Chondrocyte (in vitro differentiated cells): ENCODE measurements at regions not wholly inside any gene's neighbourhood (a gene's known extent, or its start where the extent isn't known, plus 50 kb on each side); places are given as distances from the start of the nearest gene placed in this dataset.
"Not testable (repeated sequence)": the region's sequence is repeated elsewhere in the genome, so short reads cannot be mapped to it uniquely, and the experiment has no call there.

ENCODE experiments used
- DNase-seq: peaks from one replicate; pipeline ENCODE4 v3.0.0; 2021; ENCODE audit warnings: mixed read lengths, low spot score
- H3K27ac Mint-ChIP-seq: one replicate; pipeline ENCODE4 v1.8.0; 2021; ENCODE audit warnings: mild to moderate bottlenecking, moderate library complexity, mixed read lengths; ENCODE audit not compliant: unreplicated experiment
- H3K27me3 Mint-ChIP-seq: 2 replicates; pipeline ENCODE4 v1.8.0; 2021; ENCODE audit warnings: low read depth, mixed read lengths
- H3K36me3 Mint-ChIP-seq: 2 replicates; pipeline ENCODE4 v1.8.0; 2021; ENCODE audit warnings: low read depth, mixed read lengths
- H3K4me1 Mint-ChIP-seq: 2 replicates; pipeline ENCODE4 v1.8.0; 2021; ENCODE audit warnings: low read depth, mild to moderate bottlenecking, mixed read lengths
- H3K4me3 Mint-ChIP-seq: one replicate; pipeline ENCODE4 v1.8.0; 2021; ENCODE audit warnings: mild to moderate bottlenecking, moderate library complexity, mixed read lengths; ENCODE audit not compliant: unreplicated experiment
- H3K9me3 Mint-ChIP-seq: 2 replicates; pipeline ENCODE4 v1.8.0; 2021; ENCODE audit warnings: low read depth, mixed read lengths
- CTCF ChIP-seq: fragments of 200-600 bp; sonication (generic); IDR thresholded peaks from 2 replicates; pipeline ENCODE4 v1.5.0; 2021; ENCODE audit warnings: antibody characterized with exemption, mild to moderate bottlenecking, moderate library complexity

- H3K27me3 Mint-ChIP-seq, H3K36me3 Mint-ChIP-seq, H3K9me3 Mint-ChIP-seq, H3K4me3 Mint-ChIP-seq, DNase-seq: not testable (repeated sequence)
- Mint-ChIP-seq H3K27ac (peak overlapping the region; percentile 74), H3K4me1 (peaks cover 16% of the 10 kb centered on the region)
Observed at GRCh38 chr1:120941066-120941465, 51.5 kb downstream of the PPIAL4A start.

- not testable (repeated sequence) for H3K27me3 Mint-ChIP-seq, H3K36me3 Mint-ChIP-seq, H3K9me3 Mint-ChIP-seq, DNase-seq
- Mint-ChIP-seq H3K4me1 (peaks cover 16% of the 10 kb centered on the region), H3K4me3 (peak overlapping the region; percentile 86), H3K27ac (peak overlapping the region; percentile 99)
Observed at GRCh38 chr1:120941836-120942217, 52.3 kb downstream of the PPIAL4A start.

- DNase-seq = peak; percentile 64
- not testable (repeated sequence) for H3K27me3 Mint-ChIP-seq, H3K9me3 Mint-ChIP-seq, H3K36me3 Mint-ChIP-seq
- TF ChIP-seq CTCF = peak; percentile 20
- H3K4me3 Mint-ChIP-seq = peak overlapping the region; percentile 86
- peak overlapping the region; percentile 99 for H3K27ac Mint-ChIP-seq
- peaks cover 20% of the 10 kb centered on the region for H3K4me1 Mint-ChIP-seq
Observed at GRCh38 chr1:120942218-120942944, 52.8 kb downstream of the PPIAL4A start.

- H3K36me3 Mint-ChIP-seq, H3K27me3 Mint-ChIP-seq: not testable (repeated sequence)
Observed at GRCh38 chr1:120942945-120943319, 53.4 kb downstream of the PPIAL4A start.

GRCh38 chr1:120944691-120945090 is 55.1 kb downstream of the PPIAL4A start:
- DNase-seq, H3K4me3 Mint-ChIP-seq, H3K9me3 Mint-ChIP-seq, H3K27me3 Mint-ChIP-seq, H3K36me3 Mint-ChIP-seq: not testable (repeated sequence)
- peak overlapping the region; percentile 74 for H3K27ac Mint-ChIP-seq
- peaks cover 20% of the 10 kb centered on the region for H3K4me1 Mint-ChIP-seq

More at GRCh38 chr1:120942945-120943319, 53.4 kb downstream of the PPIAL4A start:
- H3K4me1 Mint-ChIP-seq = peaks cover 20% of the 10 kb centered on the region
- DNase-seq, H3K27ac Mint-ChIP-seq, H3K9me3 Mint-ChIP-seq: not testable (repeated sequence)
- peak overlapping the region; percentile 86 for H3K4me3 Mint-ChIP-seq

- H3K27ac Mint-ChIP-seq, H3K9me3 Mint-ChIP-seq, H3K27me3 Mint-ChIP-seq, DNase-seq, H3K36me3 Mint-ChIP-seq, H3K4me3 Mint-ChIP-seq: not testable (repeated sequence)
- peaks cover 20% of the 10 kb centered on the region for H3K4me1 Mint-ChIP-seq
Observed at GRCh38 chr1:120945122-120945521, 55.6 kb downstream of the PPIAL4A start.

- not testable (repeated sequence) for DNase-seq, H3K4me1 Mint-ChIP-seq, H3K27me3 Mint-ChIP-seq, H3K27ac Mint-ChIP-seq, H3K36me3 Mint-ChIP-seq, H3K9me3 Mint-ChIP-seq, H3K4me3 Mint-ChIP-seq
Observed at GRCh38 chr1:120947114-120947513, 57.5 kb downstream of the PPIAL4A start.

GRCh38 chr1:120949724-120950123 is 60.2 kb downstream of the PPIAL4A start:
- not testable (repeated sequence) for H3K27ac Mint-ChIP-seq, H3K36me3 Mint-ChIP-seq, H3K27me3 Mint-ChIP-seq, H3K4me1 Mint-ChIP-seq, H3K9me3 Mint-ChIP-seq, DNase-seq, H3K4me3 Mint-ChIP-seq

- not testable (repeated sequence) for DNase-seq, H3K36me3 Mint-ChIP-seq, H3K27ac Mint-ChIP-seq, H3K27me3 Mint-ChIP-seq, H3K4me3 Mint-ChIP-seq, H3K4me1 Mint-ChIP-seq, H3K9me3 Mint-ChIP-seq
Observed at GRCh38 chr1:120950633-120951032, 61.1 kb downstream of the PPIAL4A start.

- not testable (repeated sequence) for H3K27ac Mint-ChIP-seq, H3K27me3 Mint-ChIP-seq, H3K9me3 Mint-ChIP-seq, H3K4me1 Mint-ChIP-seq, DNase-seq, H3K4me3 Mint-ChIP-seq, H3K36me3 Mint-ChIP-seq
Observed at GRCh38 chr1:120951100-120951499, 61.5 kb downstream of the PPIAL4A start.

- H3K36me3 Mint-ChIP-seq = not testable (repeated sequence)
Observed at GRCh38 chr1:120952207-120952870, 62.8 kb downstream of the PPIAL4A start.

GRCh38 chr1:120952871-120953265 is 63.3 kb downstream of the PPIAL4A start:
- H3K27me3 Mint-ChIP-seq, H3K9me3 Mint-ChIP-seq: not testable (repeated sequence)

More at GRCh38 chr1:120952207-120952870, 62.8 kb downstream of the PPIAL4A start:
- not testable (repeated sequence) for H3K4me3 Mint-ChIP-seq, H3K27me3 Mint-ChIP-seq, H3K9me3 Mint-ChIP-seq, DNase-seq, H3K4me1 Mint-ChIP-seq, H3K27ac Mint-ChIP-seq

More at GRCh38 chr1:120952871-120953265, 63.3 kb downstream of the PPIAL4A start:
- not testable (repeated sequence) for H3K36me3 Mint-ChIP-seq, DNase-seq, H3K4me1 Mint-ChIP-seq, H3K4me3 Mint-ChIP-seq, H3K27ac Mint-ChIP-seq
